HS-27A (cell line): ENCODE measurements at regions not wholly inside any gene's neighbourhood (a gene's known extent, or its start where the extent isn't known, plus 50 kb on each side); places are given as distances from the start of the nearest gene placed in this dataset.

Experiments used
- DNase-seq: peaks from one replicate; pipeline ENCODE4 v3.0.0-alpha.2; 2012; ENCODE audit warnings: low read depth, missing footprints

DNA sequence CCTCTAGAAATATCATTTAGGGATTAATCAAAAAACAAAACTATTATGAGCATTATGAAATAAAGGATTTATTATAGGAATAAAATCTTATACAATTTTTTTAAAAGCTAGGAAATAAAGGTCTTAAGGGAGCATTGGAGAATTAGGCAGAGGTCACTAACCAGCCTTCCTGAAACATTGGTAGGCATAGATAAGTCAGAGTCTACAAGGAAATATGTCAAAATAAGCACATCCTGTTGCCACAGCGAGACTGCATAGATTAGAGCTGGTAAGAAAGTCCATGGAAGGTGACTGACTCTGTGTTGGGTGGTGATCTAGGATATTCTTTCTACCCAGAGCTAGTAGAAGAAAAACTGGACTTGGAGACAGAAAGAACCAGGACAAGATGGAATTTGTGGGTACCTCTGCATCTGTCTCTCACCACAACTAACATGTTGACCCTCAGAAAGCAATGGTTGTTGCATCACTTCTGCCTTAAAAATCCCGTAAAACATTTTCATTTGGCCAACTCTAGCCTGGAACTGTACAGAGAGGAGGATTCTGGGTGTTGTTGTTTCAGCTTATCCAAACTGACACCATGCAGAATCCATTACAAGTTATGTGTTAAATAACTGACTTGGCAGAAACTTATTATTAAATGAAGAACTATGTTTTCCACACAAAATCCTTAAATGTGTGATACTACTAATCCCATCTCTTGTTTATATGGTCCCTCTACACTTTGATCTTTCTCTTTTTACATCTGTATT, 77.1 kb downstream of the FBXO5 start:
- no peak for DNase-seq

DNA sequence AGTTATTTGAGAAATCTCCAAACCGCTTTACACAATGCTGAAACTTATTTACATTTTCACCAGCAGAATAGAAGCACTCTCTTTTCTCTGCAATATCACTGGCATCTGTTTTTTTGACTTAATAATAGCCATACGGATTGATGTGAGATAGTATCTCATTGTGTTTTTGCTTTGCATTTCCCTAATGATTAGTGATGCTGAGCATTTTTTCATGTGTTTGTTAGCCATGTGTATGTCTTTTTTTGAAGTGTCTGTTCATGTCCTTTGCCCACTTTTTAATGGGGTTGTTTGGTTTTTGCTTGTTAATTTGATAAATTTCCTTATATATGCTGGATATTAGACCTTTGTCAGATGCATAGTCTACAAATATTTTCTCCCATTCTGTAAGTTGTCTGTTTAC, 73.6 kb downstream of the FBXO5 start:
- no peak for DNase-seq

GRCh38 chr6:152916035-152916434, 66.8 kb downstream of the FBXO5 start:
- no peak for DNase-seq

GRCh38 chr6:152918991-152919390, 63.9 kb downstream of the FBXO5 start:
- DNase-seq, result no peak

- DNase-seq, result no peak
Measured at GRCh38 chr6:152920016-152920415, 62.8 kb downstream of the FBXO5 start.
